Posterior vena cava (tissue), 2 donors: ENCODE measurements at regions not wholly inside any gene's neighbourhood (a gene's known extent, or its start where the extent isn't known, plus 50 kb on each side); places are given as distances from the start of the nearest gene placed in this dataset.
"Not testable (repeated sequence)": the region's sequence is repeated elsewhere in the genome, so short reads cannot be mapped to it uniquely, and the experiment has no call there.

Experiments
- DNase-seq: peaks from one replicate; pipeline ENCODE4 v3.0.0-alpha.2; 2020; ENCODE audit warnings: low spot score
- intact Hi-C, 2 donors: fragments of 100-400 bp; cut with DNase I; formaldehyde crosslinking; loops; one replicate each; pipeline versions ENCODE4 v1.14.1 to v1.14.2; 2022 to 2023
- donor health status: DM: yes; HTN: yes; CAD: no.
- donor health status: DM: yes; HTN: yes; CAD: no.

DNA sequence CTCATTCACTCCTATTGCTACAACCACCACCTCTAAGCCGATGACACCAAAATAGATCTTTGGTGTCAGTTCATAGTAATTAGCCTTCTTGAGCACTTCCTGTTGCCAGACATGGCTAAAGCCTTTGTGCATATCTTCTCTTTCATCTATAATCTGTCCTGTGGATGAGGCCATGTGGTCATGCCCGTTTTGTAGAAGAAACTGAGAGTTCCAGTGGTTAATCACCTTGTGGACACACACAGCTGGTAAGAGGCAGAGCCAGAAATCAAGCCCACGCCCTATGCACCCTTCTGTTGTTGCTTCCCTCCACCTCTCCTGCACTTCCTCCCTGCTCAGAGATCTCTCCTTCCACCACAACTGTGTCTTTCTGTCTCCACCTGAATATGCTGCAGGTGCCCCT, 285.1 kb upstream of the PFKP start:
- DNase-seq = no peak
- intact Hi-C loops = no loop called here

DNA sequence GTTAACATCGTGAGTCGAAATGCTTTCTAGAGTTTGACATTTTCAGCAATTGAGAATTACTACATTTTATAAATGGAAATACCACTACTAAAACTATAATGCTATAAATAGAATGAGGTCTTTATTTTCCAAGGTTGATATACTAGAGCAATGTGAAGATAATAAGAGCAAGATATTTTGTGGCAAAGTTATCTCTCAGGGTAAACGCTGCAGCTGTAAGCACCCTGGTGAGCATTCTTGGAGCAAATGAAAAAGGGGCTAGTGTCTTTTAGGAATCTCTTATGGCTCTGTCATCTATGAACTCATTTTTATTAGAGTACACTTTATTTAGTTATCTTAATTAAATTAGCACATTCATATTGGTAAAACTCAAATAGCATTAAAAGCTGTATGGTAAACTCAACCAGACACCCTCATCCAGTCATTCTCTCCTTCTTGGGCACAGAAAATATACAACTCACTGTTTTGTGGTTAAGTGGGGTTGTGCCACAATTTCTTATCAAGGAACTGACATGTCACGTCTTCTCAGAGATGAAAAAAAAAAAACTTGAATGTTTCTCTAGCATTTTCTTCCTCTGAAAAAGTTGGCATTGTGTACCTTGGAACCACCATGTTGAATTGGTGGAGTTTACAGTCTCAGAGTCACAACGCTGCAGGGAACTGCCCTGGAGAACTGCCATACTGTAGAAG, 289.5 kb upstream of the PFKP start:
- intact Hi-C loops = no loop called here
- no peak for DNase-seq

DNA sequence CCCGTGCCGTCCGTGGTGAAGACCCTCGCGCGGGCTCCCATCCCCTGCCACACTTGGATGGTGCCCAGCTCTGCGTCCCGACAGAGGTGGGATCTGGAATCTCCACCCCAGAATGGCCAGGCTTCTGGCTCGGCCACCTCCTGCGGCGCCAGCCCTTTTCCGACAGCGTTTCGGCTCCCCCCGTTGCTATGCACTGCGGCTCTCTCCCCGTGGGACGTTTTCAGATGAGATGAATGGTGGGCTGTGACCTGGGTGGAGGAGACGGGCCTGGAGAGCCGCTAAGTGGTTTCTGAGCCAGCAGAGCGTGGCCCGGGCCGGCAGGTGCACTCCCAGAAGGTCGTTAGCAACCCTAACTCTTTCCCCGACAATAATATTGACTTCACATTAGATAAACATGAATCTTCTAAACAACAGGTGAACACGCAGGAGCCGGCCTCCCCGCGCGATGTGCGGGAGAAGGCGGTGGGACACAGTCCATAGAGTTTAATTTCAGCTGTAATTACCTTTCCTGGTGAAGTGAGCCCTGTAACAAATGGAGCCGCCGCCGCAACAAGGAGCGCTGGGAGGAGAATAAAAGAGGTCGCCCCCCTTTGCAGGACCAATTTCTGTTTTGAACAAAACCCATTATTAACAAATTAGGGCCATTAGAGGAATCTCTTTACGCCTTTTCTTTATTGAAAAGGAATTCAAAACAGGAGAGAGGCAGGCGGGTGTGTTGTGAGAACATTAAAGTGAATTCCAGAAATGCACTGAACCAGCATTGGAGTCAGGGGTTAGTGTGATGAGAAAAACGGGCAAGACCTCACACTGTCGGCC, 294.3 kb upstream of the PFKP start:
- intact Hi-C loops = no loop called here

DNA sequence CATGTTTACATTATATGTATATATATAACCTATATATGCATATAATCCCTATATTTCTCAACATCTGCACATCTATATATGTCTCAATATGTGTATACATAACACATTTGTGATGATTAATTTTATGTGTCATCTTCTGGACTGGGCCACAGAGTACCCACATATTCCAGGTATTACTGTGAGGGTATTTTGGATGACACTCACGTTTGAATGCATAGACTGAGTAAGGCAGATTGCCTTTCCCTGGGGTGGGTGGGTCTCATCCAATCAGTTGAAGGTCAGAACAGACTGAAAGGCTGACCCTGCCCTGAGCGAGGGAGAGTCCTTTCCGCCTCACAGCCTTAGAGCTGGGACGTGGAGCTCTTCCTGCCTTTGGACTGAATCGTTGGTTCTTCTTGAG, 295.2 kb upstream of the PFKP start:
- intact Hi-C loops = no loop called here
- DNase-seq = no peak

More for the DNA sequence above, 294.3 kb upstream of the PFKP start:
- no peak for DNase-seq

DNA sequence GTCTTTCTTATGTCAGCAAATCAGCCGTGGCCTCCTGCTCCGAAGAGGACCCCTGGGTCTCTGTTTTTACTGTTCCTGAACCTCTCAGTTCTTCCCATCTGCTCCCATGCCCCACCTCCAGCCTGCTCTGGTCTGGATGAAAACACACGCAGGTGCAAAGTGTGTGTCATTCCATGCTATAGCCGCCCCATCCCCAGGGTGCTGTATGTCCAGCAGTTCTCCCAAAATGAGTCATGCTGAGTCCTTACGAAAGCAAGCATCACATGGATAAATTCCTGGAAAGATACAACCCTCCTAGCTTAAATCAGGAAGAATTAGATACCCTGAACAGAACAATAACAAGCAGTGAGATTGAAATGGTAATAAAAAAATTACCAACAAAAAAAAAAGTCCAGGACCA, 300.1 kb upstream of the PFKP start:
- DNase-seq, intact Hi-C loops: not testable (repeated sequence)

DNA sequence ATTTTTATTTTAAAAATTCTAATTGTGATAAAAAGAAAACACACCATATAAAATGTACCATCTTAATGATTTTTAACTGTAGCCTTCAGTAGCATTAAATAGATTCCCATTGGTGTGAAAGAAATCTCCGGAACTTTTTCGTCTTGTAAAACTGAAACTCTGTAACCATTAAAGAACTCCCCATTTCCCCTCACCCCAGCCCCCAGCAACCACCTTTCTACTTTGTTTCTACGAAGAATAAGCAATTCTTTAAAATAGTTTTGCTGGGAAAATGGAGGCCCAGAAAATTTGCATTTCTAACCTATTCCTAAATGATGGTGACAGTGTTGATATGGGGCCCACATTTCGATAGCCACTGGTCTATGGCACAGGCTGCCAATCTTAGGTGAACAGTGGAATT, 305.4 kb upstream of the PFKP start:
- intact Hi-C loops = no loop called here

DNA sequence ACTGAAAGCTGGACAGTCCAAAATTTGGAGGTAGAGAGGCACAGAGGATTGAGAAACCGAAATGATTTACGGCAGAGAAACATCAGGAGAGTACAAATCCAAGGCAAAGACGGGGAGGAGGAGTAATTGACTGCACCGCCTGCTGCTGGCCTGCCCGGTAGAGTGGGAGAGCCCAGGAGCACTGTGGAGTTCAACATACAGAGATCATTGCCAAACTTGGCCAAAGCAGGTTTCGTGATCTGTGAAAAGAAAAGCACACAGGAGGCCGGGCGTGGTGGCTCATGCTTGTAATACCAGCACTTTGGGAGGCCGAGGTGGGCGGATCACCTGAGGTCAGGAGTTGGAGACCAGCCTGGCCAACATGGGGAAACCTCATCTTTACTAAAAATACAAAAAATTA, 306.0 kb upstream of the PFKP start:
- DNase-seq = no peak
- intact Hi-C loops = no loop called here

More for the DNA sequence above, 305.4 kb upstream of the PFKP start:
- no peak for DNase-seq

DNA sequence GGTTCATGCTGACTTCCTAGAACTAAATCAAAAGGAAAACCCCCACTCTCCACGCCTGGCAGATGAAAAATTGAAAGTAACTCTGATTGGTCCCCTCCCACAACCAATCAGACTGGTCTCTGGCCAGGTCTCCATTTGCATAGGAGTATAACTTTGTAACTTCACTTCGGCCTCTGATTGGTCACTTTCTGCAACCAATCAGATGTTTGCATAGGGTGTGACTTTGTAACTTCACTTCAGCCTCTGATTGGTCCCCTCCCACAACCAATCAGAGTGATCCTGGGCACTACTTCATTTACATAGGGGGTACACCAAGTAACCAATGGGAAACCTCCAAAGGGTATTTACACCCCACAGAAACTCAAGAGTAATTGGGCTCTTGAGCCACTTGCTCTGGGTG, 306.6 kb upstream of the PFKP start:
- DNase-seq = no peak
- intact Hi-C loops = no loop called here

DNA sequence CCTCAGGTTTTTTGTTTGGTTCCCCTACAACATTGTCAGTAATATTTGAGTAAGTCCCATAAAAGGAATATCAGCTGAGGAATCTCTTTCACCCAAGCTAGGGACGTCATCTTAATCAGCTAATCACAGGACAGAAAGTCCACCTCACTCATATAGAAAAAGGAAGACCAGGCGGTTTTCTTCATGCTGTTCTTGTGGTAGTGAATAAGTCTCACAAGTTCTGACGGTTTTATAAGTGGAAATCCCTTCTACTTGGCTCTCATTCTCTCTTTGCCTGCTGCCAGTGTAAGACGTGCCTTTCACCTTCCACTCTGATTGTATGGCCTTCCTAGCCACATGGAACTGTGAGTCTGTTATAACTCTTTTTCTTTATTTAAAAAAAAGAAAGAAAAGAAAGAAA, 308.1 kb upstream of the PFKP start:
- DNase-seq = no peak
- intact Hi-C loops = no loop called here

DNA sequence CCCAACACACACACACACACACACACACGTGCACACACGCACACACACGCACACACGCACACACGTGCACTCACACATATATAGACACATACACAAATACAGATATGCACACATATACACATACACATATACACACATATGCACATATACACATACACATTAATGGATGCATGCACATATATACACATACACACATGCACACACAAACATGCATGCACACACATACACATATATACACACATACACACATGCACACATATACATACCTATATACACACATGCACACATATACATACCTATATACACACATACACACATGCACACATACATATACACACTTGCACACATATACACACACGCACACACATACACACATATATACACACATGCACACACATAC, 312.4 kb upstream of the PFKP start:
- no peak for DNase-seq
- intact Hi-C loops = no loop called here

DNA sequence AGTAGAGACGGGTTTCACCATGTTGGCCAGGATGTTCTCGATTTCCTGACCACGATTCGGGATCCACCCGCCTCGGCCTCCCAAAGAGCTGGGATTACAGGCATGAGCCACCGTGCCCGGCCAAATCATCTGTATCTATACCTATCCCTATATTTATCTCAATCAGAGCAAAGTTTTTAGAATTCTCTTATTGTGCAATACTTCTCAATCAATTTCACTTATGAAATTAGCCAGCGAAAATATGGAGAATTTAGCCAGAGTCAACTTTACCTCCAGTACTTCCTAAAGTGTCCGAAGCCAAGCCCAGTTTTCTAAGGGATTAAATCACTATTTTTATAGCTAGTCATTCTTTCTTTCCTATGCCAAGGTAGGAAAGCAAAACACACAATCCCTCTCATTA, 319.1 kb upstream of the PFKP start:
- DNase-seq = no peak
- intact Hi-C loops = no loop called here

DNA sequence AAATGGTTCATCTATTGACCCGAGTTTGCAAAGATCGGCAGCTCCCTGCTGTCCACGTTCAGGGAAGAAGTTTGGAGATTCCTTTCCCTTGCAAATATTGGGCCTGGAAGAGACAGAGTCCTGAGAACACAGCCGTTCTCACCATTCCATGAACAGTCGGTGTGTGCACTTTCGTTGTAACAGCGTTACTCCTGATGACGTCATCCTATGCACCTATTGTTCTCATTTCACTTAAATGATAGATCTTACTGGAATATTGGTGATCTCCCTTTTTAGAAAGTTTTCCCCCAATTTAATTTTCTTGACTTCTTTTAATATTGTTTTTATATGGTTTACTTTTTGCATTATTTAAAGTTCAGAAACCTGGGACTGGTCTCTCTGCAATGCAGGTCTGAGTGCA, 320.7 kb upstream of the PFKP start:
- intact Hi-C loops = no loop called here
- DNase-seq = no peak

DNA sequence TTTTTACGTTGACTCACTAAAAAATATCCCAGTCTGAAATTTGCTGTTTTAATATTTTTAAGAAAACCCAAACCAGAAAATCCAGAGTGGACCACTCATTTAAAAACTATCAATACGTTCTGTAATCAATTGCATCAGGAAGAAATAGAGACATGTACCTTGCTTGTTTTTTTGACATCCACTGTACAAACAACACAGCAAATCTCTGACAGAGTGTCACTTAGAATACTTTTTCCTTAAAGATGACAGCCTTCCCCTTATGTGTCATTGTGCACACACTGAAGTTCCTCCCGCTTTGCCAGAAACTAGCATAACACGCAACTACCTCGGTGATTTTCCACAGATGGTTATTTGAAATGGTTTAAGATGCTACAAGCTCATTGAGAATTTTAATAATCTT, 321.7 kb upstream of the PFKP start:
- DNase-seq = no peak
- intact Hi-C loops = no loop called here

DNA sequence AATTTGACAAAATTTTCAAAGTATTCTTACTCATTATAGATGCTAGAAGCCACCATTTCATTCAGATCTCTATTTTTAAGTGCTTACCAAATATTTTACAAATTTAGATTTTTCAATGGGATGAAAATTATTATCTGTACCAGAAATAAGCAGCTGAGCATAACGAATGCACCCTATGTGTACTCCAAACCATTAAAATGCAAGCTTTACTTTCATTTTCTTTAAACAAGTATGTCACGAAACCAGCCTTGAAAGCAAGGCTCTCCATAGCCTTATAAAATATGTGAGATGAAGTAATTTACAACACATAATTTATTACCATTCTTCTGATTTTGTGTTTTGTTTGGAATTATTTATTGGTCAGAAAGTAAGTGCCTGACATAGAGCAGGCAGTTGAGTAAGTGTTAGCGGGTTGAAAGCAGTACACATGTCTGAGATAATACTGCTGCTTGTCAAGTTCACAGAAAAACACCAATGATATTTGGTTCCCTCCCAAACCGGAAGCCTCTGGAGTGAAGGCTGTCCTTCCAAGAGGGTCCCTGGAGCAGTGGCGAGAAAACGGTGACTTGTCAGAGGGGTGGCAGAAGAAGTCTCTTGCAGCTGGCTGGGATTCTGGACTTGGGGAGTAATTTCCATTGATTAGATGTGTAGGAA, 322.7 kb upstream of the PFKP start:
- intact Hi-C loops = no loop called here
- DNase-seq = no peak

DNA sequence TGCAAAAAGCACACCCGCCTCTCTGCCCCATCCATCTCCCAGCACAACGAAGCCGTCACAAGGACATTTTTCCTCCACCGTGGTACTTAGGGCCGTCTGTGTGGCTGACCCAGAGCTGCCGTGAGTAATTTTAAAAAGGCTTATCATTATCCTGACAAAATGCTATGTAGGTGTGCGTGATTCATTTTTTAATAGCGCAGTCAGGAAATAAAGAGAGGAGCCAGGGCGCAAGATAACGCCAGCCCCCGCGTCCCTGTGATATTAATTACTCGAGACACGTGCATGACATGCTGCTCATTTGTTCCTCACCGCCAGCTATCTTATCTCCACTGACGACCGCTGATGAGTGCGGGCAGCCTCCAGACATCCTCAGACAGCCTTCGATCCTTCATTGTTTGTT, 332.7 kb upstream of the PFKP start:
- DNase-seq = no peak
- intact Hi-C loops = no loop called here

DNA sequence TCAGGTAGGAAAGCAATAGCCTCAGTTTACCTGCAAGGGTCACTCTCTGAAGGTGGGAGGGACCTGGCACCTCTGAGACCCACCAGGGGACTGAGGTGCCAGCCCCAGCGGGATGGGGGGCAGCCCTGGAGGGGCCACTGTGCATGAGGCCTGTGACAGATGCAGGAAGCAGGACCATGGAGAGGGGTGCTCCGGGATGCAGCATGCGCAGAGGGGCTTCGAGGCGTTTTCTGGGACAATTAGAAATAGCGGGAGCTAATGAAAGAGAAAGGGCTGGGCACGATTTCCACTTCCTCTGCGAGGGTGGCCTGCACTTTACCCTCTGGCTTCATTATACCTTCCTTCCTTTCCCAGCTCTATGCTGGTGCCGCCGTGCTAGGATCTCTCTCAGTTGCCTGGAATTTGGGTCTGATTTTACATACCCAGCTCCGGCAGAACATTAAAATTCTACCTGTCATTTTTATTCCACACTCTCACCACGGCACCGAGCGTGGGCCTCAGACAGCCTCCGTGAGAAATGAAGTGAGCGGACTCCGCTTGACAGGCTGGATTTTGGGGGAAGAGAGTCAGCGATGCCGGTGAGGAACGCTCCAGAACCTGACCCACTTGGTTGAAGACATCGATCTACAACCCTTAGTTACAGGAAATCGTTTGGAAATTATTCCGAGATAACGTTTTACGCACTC, 333.9 kb upstream of the PFKP start:
- DNase-seq = no peak
- intact Hi-C loops = no loop called here

DNA sequence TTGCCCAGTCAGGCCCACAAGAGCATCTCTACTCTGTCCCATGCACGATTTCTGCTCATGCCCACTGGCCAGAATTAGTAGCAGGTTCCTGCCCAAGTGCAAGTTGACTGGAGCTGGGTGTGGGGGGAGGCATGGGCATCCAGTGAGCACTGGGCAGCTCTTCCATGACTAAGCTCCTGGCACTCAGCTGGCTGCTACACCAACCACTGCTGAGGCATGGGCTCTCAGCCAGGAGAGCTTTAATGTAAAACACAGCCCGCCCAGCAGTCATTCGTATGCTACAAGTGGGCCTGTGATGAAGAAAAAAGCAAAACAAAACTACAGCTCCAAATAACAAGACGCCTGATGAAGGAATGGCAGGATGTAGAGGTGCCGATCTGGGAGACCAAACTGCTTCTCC, 335.4 kb upstream of the PFKP start:
- DNase-seq = no peak
- intact Hi-C loops = no loop called here

DNA sequence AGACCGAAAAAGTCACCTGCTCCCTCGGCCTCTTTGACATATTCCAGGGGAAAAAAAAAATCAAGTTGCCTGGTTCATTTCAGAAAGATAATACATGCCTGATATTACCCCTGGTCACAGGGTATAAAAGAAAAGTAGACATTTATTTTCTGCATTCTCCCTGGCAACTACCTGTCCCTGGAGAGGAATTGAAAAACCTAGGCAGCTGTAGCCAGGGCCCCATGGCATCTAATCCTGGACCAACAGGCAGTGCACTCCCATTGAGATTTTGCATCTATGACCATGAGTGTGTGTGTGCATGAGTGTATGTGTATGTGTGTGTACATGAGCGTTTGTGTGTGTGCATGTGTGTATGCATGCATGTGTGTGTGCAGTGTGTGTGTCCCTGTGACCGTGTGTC, 338.2 kb upstream of the PFKP start:
- no peak for DNase-seq
- intact Hi-C loops = no loop called here

DNA sequence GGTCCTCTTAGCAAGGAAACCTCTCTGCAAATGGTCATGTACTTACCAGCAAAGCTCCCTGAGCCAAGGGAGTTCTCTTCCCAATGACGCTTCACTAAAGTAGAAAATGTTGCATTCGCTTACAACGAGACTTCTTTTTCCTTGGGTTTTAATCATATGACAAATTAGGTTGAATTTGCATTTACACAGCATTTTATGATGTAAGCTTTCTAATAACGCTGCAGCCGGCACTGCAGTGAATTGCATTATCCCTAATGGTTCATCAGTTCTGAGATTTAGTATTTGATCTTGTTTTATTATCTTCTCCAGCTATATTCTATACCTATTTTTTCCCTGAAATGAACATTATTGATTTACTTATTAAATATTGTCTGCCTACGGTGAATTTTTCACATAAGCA, 339.3 kb upstream of the PFKP start:
- DNase-seq = no peak
- intact Hi-C loops = no loop called here

DNA sequence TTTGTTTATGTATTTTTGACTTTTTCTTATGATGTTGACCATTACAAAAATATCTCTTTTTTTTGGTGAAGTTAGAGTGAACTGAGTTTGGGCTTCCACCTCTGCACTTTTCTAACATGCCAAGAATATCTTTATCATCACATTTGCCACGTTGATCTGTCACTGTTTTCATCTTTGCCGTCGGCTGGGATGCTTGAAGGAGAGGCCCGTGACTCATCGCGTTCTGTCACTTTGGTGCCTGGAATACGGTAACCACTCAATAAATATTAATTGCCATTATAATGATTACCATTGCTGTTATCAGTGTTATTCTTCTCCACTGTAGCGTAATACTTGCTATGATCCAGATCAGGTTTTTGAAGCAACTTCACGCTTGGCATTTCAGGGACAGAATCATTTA, 350.8 kb upstream of the PFKP start:
- DNase-seq = no peak
- intact Hi-C loops = no loop called here
